Retina (tissue), 1 donor: ENCODE measurements at regions not wholly inside any gene's neighbourhood (a gene's known extent, or its start where the extent isn't known, plus 50 kb on each side); places are given as distances from the start of the nearest gene placed in this dataset.
"Not testable (repeated sequence)": the region's sequence is repeated elsewhere in the genome, so short reads cannot be mapped to it uniquely, and the experiment has no call there.

ENCODE experiments used
- DNase-seq: peaks from one replicate; pipeline ENCODE4 v3.0.0-alpha.2; 2016

- not testable (repeated sequence) for DNase-seq
Measured at GRCh38 chr4:160125576-160126287, 1022.9 kb downstream of the RAPGEF2 start.

- DNase-seq = no peak
Measured at GRCh38 chr4:160127211-160127610, 1024.3 kb downstream of the RAPGEF2 start.

DNA sequence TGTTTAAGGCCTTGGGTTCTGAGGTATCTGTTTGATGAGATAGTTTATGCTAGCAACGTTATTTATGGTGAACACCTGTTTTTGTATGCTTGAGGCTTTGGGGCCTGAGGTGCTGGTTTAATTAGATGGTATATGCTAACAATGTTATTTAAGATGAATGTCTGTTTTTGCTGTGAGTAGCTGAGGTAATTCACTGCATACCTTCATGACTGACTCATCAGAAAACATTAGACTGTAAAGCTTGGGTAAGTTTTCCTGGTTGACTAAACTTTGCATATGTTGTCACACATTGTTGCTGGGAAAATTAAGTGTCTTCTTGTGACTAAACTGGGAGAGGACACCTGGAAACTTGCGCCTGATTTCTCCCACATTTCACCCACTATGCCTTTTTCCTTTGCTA is 1026.6 kb downstream of the RAPGEF2 start:
- DNase-seq = no peak

DNA sequence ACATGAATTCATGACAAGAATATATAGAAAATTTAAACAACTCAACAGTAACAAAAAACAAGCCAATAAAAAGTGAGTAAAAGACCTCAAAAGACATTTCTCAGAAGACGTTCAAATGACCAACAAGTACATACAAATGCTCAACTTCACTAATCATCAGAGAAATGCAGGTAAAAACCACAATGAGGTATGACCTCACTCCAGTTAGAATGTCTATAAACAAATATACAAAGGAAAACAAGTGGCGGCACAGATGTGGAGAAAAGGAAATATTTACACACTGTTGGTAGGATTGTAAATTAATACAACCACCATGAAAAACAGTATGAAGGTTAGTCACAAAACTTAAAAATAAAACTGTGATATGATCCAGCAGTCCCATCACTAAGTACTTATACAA is 1033.1 kb downstream of the RAPGEF2 start:
- no peak for DNase-seq

DNA sequence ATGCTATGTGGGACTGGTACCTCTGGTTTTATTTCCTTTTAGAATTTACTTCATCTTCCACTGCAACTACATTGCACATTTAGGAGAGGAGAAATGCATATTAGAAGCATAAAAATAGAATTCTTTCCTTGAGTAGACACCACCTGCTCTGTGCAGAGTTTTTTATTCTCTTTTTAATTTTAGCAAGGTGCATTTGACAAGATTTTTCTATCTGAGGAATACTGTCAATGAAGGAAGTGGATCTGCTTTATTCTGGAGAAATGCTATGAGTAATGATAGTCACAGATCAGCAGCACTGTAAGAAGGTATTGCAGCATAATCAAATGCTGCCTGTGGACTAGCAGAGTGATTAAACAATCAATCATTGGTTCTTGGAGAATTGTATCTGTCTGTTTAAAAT is 1038.3 kb downstream of the RAPGEF2 start:
- no peak for DNase-seq

- DNase-seq = no peak
Measured at GRCh38 chr4:160142579-160142978, 1039.7 kb downstream of the RAPGEF2 start.

DNA sequence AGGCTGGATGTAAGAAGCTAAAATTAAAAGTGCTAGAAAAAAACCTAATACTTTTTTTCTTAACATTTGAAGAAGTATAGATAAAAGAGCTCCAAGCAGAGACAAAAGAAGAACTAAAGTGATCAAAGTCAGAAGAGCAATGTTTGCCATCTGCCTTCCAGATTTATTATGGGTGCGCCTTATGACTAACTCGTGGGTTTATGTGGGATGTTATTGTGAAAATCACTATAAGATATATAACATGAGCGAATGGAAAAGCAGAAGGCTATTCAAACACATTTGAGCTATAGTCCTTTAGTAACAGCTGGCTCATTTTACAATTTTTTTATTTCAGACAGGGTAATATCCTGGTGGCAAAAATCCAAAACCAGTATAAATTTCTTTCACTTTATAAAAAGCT is 1040.7 kb downstream of the RAPGEF2 start:
- DNase-seq = no peak

- DNase-seq = no peak
Measured at GRCh38 chr4:160159457-160159856, 1056.6 kb downstream of the RAPGEF2 start.

DNA sequence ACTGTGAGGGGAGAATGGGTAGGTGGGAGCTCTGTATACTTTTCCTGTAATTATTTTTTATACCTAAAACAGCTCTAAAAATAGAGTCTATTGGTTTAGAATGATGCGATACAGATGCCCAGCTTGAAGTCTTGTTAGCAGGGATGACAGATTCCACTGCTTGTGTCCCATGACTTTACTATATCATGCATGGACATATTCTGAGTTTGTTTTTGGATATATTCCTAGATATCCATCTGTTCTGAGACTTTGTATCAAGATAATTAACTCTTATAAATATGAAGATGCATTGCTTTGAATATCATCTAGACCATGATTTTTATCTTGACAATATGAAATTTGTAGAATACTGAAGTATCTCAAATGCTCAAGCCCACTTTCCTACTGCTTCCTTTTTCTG is 1058.1 kb downstream of the RAPGEF2 start:
- DNase-seq = no peak

- no peak for DNase-seq
Measured at GRCh38 chr4:160175064-160175643, 1072.3 kb downstream of the RAPGEF2 start.

DNA sequence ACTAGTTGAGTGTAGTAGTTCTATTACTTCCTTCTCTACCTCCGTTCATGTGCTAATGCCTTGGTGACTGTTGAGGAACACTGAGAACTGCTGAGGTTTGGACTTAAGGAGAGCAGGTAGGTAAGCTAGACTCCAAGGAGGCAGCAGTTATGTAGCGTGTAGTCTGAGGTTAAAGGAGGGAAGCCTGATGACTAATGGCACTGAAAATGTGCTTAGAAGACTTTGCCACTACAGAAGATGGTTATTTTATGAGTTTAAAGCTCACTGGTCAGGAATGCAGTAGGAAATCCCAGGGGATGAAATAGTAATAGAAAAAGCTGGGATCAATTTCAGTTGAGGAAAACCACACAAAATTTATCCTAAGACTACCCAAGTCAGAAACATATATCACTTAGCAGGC is 1077.3 kb downstream of the RAPGEF2 start:
- no peak for DNase-seq

- no peak for DNase-seq
Measured at GRCh38 chr4:160182727-160183126, 1079.8 kb downstream of the RAPGEF2 start.

DNA sequence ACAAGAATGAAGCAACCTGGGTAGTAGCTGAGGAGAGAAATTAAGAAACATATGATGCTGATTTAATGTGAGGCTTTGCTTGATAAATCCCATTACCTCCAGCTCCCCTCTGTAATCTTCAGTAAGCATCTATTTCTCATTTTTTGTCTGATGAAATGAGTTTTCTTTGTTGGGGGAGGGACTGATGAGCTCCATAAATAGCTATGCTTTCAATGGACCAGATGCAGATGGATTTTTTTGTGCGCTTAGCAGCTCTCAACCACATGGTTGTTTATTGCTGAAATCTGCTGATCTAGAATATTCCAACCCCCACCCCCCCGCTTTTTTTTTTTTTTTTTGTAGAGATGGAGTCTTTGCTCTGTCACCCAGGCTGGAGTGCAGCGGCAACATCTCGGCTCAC is 1082.0 kb downstream of the RAPGEF2 start:
- DNase-seq = no peak

DNA sequence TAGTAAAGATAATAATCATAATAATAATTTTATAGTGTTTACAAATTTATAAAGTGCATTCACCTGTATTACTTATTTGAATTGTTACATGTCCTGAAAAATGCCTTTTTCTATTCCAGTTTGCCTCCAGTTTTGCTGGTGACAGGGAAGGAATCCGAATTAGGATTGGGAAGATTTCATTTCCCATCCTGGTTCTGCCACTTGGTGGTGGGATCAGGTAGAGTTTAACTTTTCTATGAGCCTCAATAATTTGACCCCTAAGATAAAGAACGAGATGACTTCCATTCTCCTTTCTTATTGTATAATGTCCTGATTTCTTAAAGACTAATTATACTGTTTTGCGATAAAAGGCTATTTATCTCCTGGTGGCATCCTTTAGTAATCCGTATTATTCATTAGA is 1090.9 kb downstream of the RAPGEF2 start:
- DNase-seq = no peak

GRCh38 chr4:160194716-160195115 is 1091.8 kb downstream of the RAPGEF2 start:
- DNase-seq = no peak

DNA sequence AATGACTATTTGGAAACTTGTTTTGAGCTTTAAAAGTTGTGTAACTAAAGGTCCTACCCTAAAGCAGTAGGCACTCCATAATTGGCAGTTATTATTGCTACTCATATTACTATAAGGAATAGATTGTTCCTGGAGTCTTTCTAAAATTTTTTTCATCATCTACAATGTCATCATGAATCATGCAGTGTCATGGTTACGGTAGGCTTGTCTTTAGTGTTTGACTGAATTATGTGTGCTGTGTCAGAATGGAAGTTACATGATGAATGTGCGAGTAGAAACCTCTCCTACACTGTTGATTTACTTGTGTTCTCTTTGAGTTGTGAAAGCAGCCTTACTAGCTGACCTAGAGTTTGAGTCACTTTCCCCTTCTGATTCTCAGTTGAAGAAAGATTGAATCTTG is 1099.9 kb downstream of the RAPGEF2 start:
- no peak for DNase-seq

- no peak for DNase-seq
Measured at GRCh38 chr4:160212078-160212477, 1109.2 kb downstream of the RAPGEF2 start.

DNA sequence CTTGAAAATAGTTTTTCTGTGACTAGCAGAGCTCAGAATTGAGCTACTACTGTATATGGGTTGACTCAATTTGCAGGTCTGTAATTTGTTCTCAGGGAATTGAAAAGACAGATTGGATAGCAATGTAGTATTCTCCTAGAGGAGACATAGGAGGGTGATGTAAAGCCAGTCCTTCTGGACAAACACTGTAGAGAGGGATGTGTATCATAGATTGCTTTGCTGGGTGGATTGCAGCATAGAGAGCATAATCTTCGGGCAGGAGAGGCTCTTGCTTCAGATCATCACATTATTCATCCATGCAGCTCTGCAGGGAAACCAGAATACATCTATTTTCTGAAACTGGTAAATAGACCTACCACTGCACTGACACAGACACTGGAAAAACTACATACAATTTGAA is 1110.5 kb downstream of the RAPGEF2 start:
- DNase-seq = no peak

- no peak for DNase-seq
Measured at GRCh38 chr4:160217352-160217751, 1114.5 kb downstream of the RAPGEF2 start.

DNA sequence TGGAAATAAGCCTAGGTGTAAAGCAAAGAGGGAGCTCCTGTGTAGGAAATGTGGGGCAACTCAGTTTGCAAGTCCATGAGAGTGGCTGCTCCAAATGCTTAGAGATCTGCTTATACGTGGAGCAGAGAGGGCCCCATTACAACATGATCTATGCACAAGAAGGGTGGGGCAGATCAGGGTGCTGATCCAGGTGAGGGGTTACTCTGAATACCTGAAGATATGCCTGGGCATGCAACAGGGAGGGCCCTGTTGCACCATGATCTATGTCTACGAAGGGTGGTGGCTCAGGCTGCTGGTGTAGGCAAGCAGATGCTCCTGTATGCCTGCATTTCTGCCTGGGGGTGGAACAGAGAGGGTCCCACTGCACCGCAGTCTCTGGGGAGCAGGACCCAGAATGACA is 1121.2 kb downstream of the RAPGEF2 start:
- no peak for DNase-seq

- no peak for DNase-seq
Measured at GRCh38 chr4:160233141-160233540, 1130.3 kb downstream of the RAPGEF2 start.

- DNase-seq = no peak
Measured at GRCh38 chr4:160235285-160235684, 1132.4 kb downstream of the RAPGEF2 start.

DNA sequence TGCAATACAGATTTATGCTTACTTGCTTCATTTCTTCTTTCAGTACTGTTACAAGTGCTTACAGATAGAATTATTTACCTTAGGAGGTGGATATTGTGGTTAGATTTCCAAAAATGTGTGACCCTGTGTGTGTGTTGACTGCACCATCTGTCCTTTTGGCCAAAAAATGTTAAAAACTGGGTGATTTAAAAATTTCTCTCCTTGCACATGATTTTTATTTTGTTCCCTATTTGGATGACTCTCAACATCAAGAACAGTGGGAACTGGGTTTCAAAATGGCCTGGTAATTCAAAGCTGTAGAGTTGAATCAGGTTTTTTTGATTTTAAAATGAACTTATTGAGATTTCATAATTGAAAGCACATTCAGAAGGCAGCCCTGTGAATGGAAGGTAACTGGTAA is 1132.9 kb downstream of the RAPGEF2 start:
- DNase-seq = no peak

DNA sequence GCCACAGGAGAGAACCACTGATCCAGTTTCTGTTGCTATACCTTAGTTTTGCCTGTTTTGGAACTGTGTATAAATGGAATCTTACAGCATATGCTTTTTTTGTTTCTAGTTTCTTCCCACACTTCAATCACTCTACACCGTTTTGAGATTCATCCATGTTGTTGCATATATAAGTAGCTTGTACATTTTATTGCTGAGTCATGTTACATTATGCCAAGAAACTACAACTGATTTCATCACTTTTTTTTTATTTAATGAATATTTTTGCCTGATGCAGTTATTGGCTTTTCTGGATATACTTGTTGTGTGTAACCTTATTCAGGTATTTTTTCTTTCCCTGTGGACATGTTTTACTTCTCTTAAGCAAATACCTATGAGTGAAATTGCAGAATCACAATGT is 1135.9 kb downstream of the RAPGEF2 start:
- DNase-seq = no peak

- DNase-seq = no peak
Measured at GRCh38 chr4:160247091-160247656, 1144.3 kb downstream of the RAPGEF2 start.
